ENCODE measurements at regions not wholly inside any gene's neighbourhood (a gene's known extent, or its start where the extent isn't known, plus 50 kb on each side); places are given as distances from the start of the nearest gene placed in this dataset.

GRCh38 chr9:107190061-107190935 lies 92.8 kb upstream of the RAD23B start:
- Histone ChIP-seq H2BK5ac (ENCODE audit: low read depth, low read length, poor library complexity, severe bottlenecking) (no peak overlapping the region), H3K14ac (replicated peaks; ENCODE audit: low read depth, low read length) (no peak overlapping the region), H3K9me1 (ENCODE audit: insufficient read depth, low read length) (no peaks in the 10 kb centered on the region), H3K4ac (ENCODE audit: low read depth, low read length) (no peak overlapping the region), H4K8ac (ENCODE audit: low read depth in 2 of 2, low read length in 2 of 2) (no peak overlapping the region), H2AFZ (replicated peaks; ENCODE audit: low read length, poor library complexity) (no peak overlapping the region), H3K23ac (ENCODE audit: low read depth, low read length) (no peak overlapping the region), H4K20me1 (ENCODE audit: insufficient read depth, low read length) (no peaks in the 10 kb centered on the region), H3K4me1 (ENCODE audit: control insufficient read depth, insufficient read depth, low read length) (peaks cover 5% of the 10 kb centered on the region), H3K36me3 (ENCODE audit: control insufficient read depth, insufficient read depth, low read length) (no peaks in the 10 kb centered on the region), H3K56ac (ENCODE audit: extremely low read depth, insufficient read depth, low read length) (no peak overlapping the region), H3K79me1 (ENCODE audit: low read depth in 1 of 2, low read length in 2 of 2) (no peaks in the 10 kb centered on the region), H3K4me3 (ENCODE audit: insufficient read depth, low read depth, low read length) (no peak overlapping the region), H3K18ac (ENCODE audit: low read depth, low read length) (no peak overlapping the region), H3K27ac (ENCODE audit: insufficient read depth, low read length) (no peak overlapping the region), H4K5ac (ENCODE audit: low read depth, low read length) (no peak overlapping the region), H3K27me3 (ENCODE audit: control insufficient read depth, insufficient read depth, low read length) (peaks cover 2% of the 10 kb centered on the region; the same call in 1 of the 2 replicates), H3K9me3 (ENCODE audit: control insufficient read depth, insufficient read depth, low read length) (no peaks in the 10 kb centered on the region), H2BK15ac (ENCODE audit: low read depth, low read length) (no peak overlapping the region), H3K4me2 (ENCODE audit: low read depth, low read length) (no peak overlapping the region; the same call in 1 of the 2 replicates), H4K91ac (ENCODE audit: insufficient read depth, low read depth, low read length) (no peak overlapping the region), H2AK9ac (replicated peaks; ENCODE audit: low read depth, low read length, poor library complexity) (no peak overlapping the region), H2BK20ac (ENCODE audit: low read depth, low read length) (peak overlapping the region; percentile 24; the same call in 1 of the 2 replicates), H2BK120ac (ENCODE audit: low read depth, low read length) (no peak overlapping the region), H3K9ac (ENCODE audit: low read depth, low read length) (no peak overlapping the region), H2AK5ac (ENCODE audit: low read depth, low read length) (no peak overlapping the region)
- intact Hi-C loops (cut with micrococcal nuclease): no loop called here
- CTCF ChIA-PET: no interaction called here
- dilution Hi-C loops (cut with HindIII; ENCODE audit: low sequenced_read_pairs, unreplicated experiment): no loop called here
- POLR2A ChIA-PET (ENCODE audit: unreplicated experiment): no interaction called here
- BruUV-seq (replicated peaks): no TSS peak
- 41% methylated on average over 2 of the region's 3 CpGs; no CpG with 5 or more reads in 1 of the 2 experiments for WGBS, 2 experiments (ENCODE audit: extremely low coverage in 2 of 2, insufficient read length in 1 of 2)
- TF ChIP-seq MAZ (IDR thresholded peaks at IDR 0.05; ENCODE audit: borderline replicate concordance, low read depth, low read length) (no peak), RAD21 (IDR thresholded peaks at IDR 0.05; ENCODE audit: low read length) (no peak), MAFK (IDR thresholded peaks at IDR 0.05; ENCODE audit: low read depth, low read length) (0 out of 2 replicates have a peak, but pooled peaks have one; percentile 16), POLR2A (IDR thresholded peaks at IDR 0.05; ENCODE audit: low read depth, low read length) (no peak), CEBPB (IDR thresholded peaks at IDR 0.05; ENCODE audit: low read depth, low read length) (no peak), FOS (IDR thresholded peaks at IDR 0.05; ENCODE audit: low read depth, low read length) (peak; percentile 38; the same call in 1 of the 2 replicates)
- DNase-seq (peak; percentile 80), ATAC-seq (ENCODE audit: low read depth) (peak; percentile 83)
- in situ Hi-C loops (cut with MboI; ENCODE audit: low sequenced_read_pairs): no loop called here
